H1 (cell line): ENCODE measurements at regions not wholly inside any gene's neighbourhood (a gene's known extent, or its start where the extent isn't known, plus 50 kb on each side); places are given as distances from the start of the nearest gene placed in this dataset.

Experiments
- CTCF ChIA-PET: fragments of 300-600 bp; sonication (Branson Sonifier 250); formaldehyde crosslinking; loops from one replicate; lab custom pipeline; 2021; ENCODE audit not compliant: partially characterized antibody; lab: Charles Lee
- POLR2A ChIA-PET: fragments of 300-600 bp; sonication (Branson Sonifier 250); formaldehyde crosslinking; loops from one replicate; lab custom pipeline; 2021; ENCODE audit warnings: inconsistent platforms; ENCODE audit not compliant: partially characterized antibody; lab: Charles Lee
- DNase-seq, 2 experiments: peaks; one replicate each; pipeline versions ENCODE4 v3.0.0 to v3.0.0-alpha.2; 2010 to 2022; ENCODE audit warnings: low spot score in 2 of 2, low read depth in 1 of 2, mixed read lengths in 1 of 2
- FAIRE-seq: peaks from 2 replicates; lab custom pipeline; 2011; peaks lifted over from hg19 to GRCh38; lab: Jason Lieb, UNC
- H2AFZ ChIP-seq: 2 replicates; pipeline ENCODE4 v1.8.1; 2012; ENCODE audit warnings: low read length, inconsistent platforms
- H2AK5ac ChIP-seq: 2 replicates; pipeline ENCODE4 v1.6.1; 2013; ENCODE audit warnings: low read depth, low read length
- H2BK120ac ChIP-seq: replicated peaks from 2 replicates; pipeline ENCODE3; 2013; ENCODE audit warnings: low read depth, low read length, inconsistent platforms
- H2BK12ac ChIP-seq: 2 replicates; pipeline ENCODE4 v1.6.1; 2013; ENCODE audit warnings: low read depth, low read length
- H2BK15ac ChIP-seq: 2 replicates; pipeline ENCODE4 v1.6.1; 2013; ENCODE audit warnings: low read length
- H2BK20ac ChIP-seq: 2 replicates; pipeline ENCODE4 v1.6.1; 2013; ENCODE audit warnings: low read length
- H2BK5ac ChIP-seq: 2 replicates; pipeline ENCODE4 v1.6.1; 2013; ENCODE audit warnings: low read depth, low read length
- H3K14ac ChIP-seq: 2 replicates; pipeline ENCODE4 v1.6.1; 2013; ENCODE audit warnings: inconsistent platforms; ENCODE audit not compliant: insufficient read length
- H3K18ac ChIP-seq: 2 replicates; pipeline ENCODE4 v1.6.1; 2013; ENCODE audit warnings: low read length; ENCODE audit errors: extremely low read depth
- H3K23ac ChIP-seq: 2 replicates; pipeline ENCODE4 v1.6.1; 2013; ENCODE audit warnings: inconsistent platforms; ENCODE audit not compliant: insufficient read length
- H3K23me2 ChIP-seq: 2 replicates; pipeline ENCODE4 v1.6.1; 2013; ENCODE audit warnings: low read depth, low read length
- H3K27ac ChIP-seq: 2 replicates; pipeline ENCODE4 v1.6.1; 2011; ENCODE audit warnings: low read depth, low read length, inconsistent platforms
- H3K27me3 ChIP-seq, 4 experiments: replicated peaks in 1 of 4; 1 replicate in 1 of 4; 2 replicates in 3 of 4; pipeline versions ENCODE4 v1.6.1 to v1.8.1; 2011 to 2013; ENCODE audit warnings: low read length in 3 of 4, mild to moderate bottlenecking in 3 of 4, inconsistent platforms in 2 of 4, mixed read lengths in 2 of 4, moderate library complexity in 1 of 4; ENCODE audit not compliant: control insufficient read depth in 3 of 4, insufficient read depth in 3 of 4; ENCODE audit errors: extremely low read depth in 1 of 4
- H3K36me3 ChIP-seq, 4 experiments: 2 replicates each; pipeline versions ENCODE4 v1.6.1 to v1.8.1; 2011 to 2013; ENCODE audit warnings: mild to moderate bottlenecking in 4 of 4, low read length in 3 of 4, moderate library complexity in 2 of 4, control low read depth in 1 of 4, inconsistent platforms in 1 of 4; ENCODE audit not compliant: insufficient read depth in 4 of 4, control insufficient read depth in 2 of 4
- H3K4ac ChIP-seq: replicated peaks from 2 replicates; pipeline ENCODE3; 2013; ENCODE audit warnings: low read length, low read depth, mixed read lengths, inconsistent platforms; ENCODE audit not compliant: insufficient read length
- H3K4me1 ChIP-seq, 4 experiments: replicated peaks in 1 of 4; 1 replicate in 1 of 4; 2 replicates in 3 of 4; pipeline versions ENCODE4 v1.6.1 to v1.8.1; 2011 to 2013; ENCODE audit warnings: low read length in 3 of 4, inconsistent platforms in 2 of 4, mixed read lengths in 1 of 4; ENCODE audit not compliant: insufficient read depth in 4 of 4, control insufficient read depth in 3 of 4
- H3K4me2 ChIP-seq, 2 experiments: 2 replicates each; pipeline versions ENCODE4 v1.6.1 to v1.8.1; 2011 to 2013; ENCODE audit warnings: low read depth in 2 of 2, low read length in 2 of 2, control low read depth in 1 of 2, inconsistent platforms in 1 of 2, mild to moderate bottlenecking in 1 of 2; ENCODE audit not compliant: insufficient read depth in 1 of 2
- H3K4me3 ChIP-seq, 4 experiments: fragments of 200-600, 300-600 bp in 1 of 4; sonication (generic), shearing (Covaris generic), sonication (Bioruptor Twin) in 1 of 4; 2 replicates each; pipeline versions ENCODE4 v1.5.1 to v1.8.1; 2011 to 2016; ENCODE audit warnings: low read length in 4 of 4, low read depth in 3 of 4, control low read depth in 2 of 4, inconsistent platforms in 2 of 4, mild to moderate bottlenecking in 2 of 4, mixed read lengths in 1 of 4, moderate library complexity in 1 of 4; ENCODE audit not compliant: insufficient read depth in 2 of 4; ENCODE audit errors: extremely low read depth in 1 of 4
- H3K56ac ChIP-seq: replicated peaks from 2 replicates; pipeline ENCODE3; 2013; ENCODE audit warnings: low read depth, mild to moderate bottlenecking, mixed read lengths, low read length, inconsistent platforms; ENCODE audit not compliant: insufficient read length
- H3K79me1 ChIP-seq: 2 replicates; pipeline ENCODE4 v1.6.1; 2013; ENCODE audit warnings: low read depth, low read length, control low read depth
- H3K79me2 ChIP-seq, 2 experiments: 2 replicates each; pipeline versions ENCODE4 v1.6.1 to v1.8.1; 2012 to 2013; ENCODE audit warnings: low read length in 2 of 2, mild to moderate bottlenecking in 2 of 2, inconsistent platforms in 1 of 2; ENCODE audit not compliant: insufficient read depth in 2 of 2, control insufficient read depth in 1 of 2
- H3K9ac ChIP-seq, 4 experiments: replicated peaks in 1 of 4; 1 replicate in 1 of 4; 2 replicates in 3 of 4; pipeline versions ENCODE4 v1.6.1 to v1.8.1; 2011 to 2013; ENCODE audit warnings: low read depth in 3 of 4, low read length in 3 of 4, control low read depth in 2 of 4, mild to moderate bottlenecking in 2 of 4, moderate library complexity in 2 of 4, inconsistent platforms in 1 of 4; ENCODE audit errors: extremely low read depth in 1 of 4
- H3K9me3 ChIP-seq, 2 experiments: 2 replicates each; pipeline versions ENCODE4 v1.6.1 to v1.8.1; 2012 to 2013; ENCODE audit warnings: mild to moderate bottlenecking in 2 of 2, moderate library complexity in 2 of 2, control low read depth in 1 of 2, inconsistent platforms in 1 of 2, low read depth in 1 of 2, low read length in 1 of 2, mixed read lengths in 1 of 2; ENCODE audit not compliant: insufficient read depth in 2 of 2
- H4K20me1 ChIP-seq, 2 experiments: replicated peaks in 1 of 2; 2 replicates each; pipeline versions ENCODE3 to v1.8.1; 2011 to 2013; ENCODE audit warnings: inconsistent platforms in 2 of 2, low read length in 2 of 2, mild to moderate bottlenecking in 1 of 2; ENCODE audit not compliant: insufficient read depth in 2 of 2, control insufficient read depth in 1 of 2
- H4K5ac ChIP-seq: 2 replicates; pipeline ENCODE4 v1.6.1; 2013; ENCODE audit warnings: low read length, low read depth, mixed read lengths, inconsistent platforms; ENCODE audit not compliant: insufficient read length
- H4K8ac ChIP-seq: 2 replicates; pipeline ENCODE4 v1.8.0; 2013; ENCODE audit warnings: mild to moderate bottlenecking, moderate library complexity, low read length, inconsistent platforms; ENCODE audit not compliant: insufficient read depth; ENCODE audit errors: extremely low read depth
- H4K91ac ChIP-seq: replicated peaks from 2 replicates; pipeline ENCODE3; 2013; ENCODE audit warnings: low read length, mixed read lengths, inconsistent platforms; ENCODE audit not compliant: insufficient read length
- ASH2L ChIP-seq: fragments of 200-600, 300-600 bp; sonication (generic); IDR thresholded peaks from one replicate; pipeline ENCODE4 v1.7.1; 2017; ENCODE audit warnings: low read length
- CBX5 ChIP-seq: fragments of 300-800, 300-1000 bp; sonication (generic); IDR thresholded peaks from 2 replicates; pipeline ENCODE4 v1.7.1; 2016; ENCODE audit warnings: antibody characterized with exemption, low read length, low read depth
- CHD2 ChIP-seq: IDR thresholded peaks from 2 replicates; pipeline ENCODE4 v1.6.1; 2012; ENCODE audit warnings: low read length, improper control_type of control experiment
- CREB1 ChIP-seq: IDR thresholded peaks from 2 replicates; pipeline ENCODE4 v1.6.1; 2012; ENCODE audit warnings: inconsistent platforms
- EGR1 ChIP-seq: IDR thresholded peaks from 2 replicates; pipeline ENCODE4 v1.6.1; 2011; ENCODE audit warnings: low read depth, low read length, borderline replicate concordance
- EP300 ChIP-seq, 2 experiments: IDR thresholded peaks; 1 replicate in 1 of 2; 2 replicates in 1 of 2; pipeline ENCODE4 v1.6.1; 2011 to 2012; ENCODE audit warnings: low read depth in 2 of 2, low read length in 2 of 2, mild to moderate bottlenecking in 2 of 2, borderline replicate concordance in 1 of 2, inconsistent platforms in 1 of 2, moderate library complexity in 1 of 2
- FOSL1 ChIP-seq: IDR thresholded peaks from 2 replicates; pipeline ENCODE4 v1.6.1; 2011; ENCODE audit warnings: mild to moderate bottlenecking, low read depth, low read length, moderate library complexity; ENCODE audit not compliant: insufficient read depth
- POLR2A ChIP-seq, 2 experiments: IDR thresholded peaks; 1 replicate in 1 of 2; 2 replicates in 1 of 2; pipeline ENCODE4 v1.6.1; 2011; ENCODE audit warnings: low read depth in 2 of 2, low read length in 2 of 2, mild to moderate bottlenecking in 2 of 2; ENCODE audit errors: control extremely low read depth in 1 of 2
- SIN3A ChIP-seq, 2 experiments: IDR thresholded peaks in 1 of 2; conservative IDR thresholded peaks in 1 of 2; 2 replicates each; pipeline ENCODE4 v1.6.1; 2011 to 2012; ENCODE audit warnings: low read length in 2 of 2, improper control_type of control experiment in 1 of 2, low read depth in 1 of 2, mild to moderate bottlenecking in 1 of 2
- SIX5 ChIP-seq: IDR thresholded peaks from 2 replicates; pipeline ENCODE4 v1.6.1; 2011; ENCODE audit warnings: mild to moderate bottlenecking, low read depth, low read length
- SP1 ChIP-seq: IDR thresholded peaks from 2 replicates; pipeline ENCODE4 v1.6.1; 2011; ENCODE audit warnings: low read depth, low read length
- TAF1 ChIP-seq: IDR thresholded peaks from 2 replicates; pipeline ENCODE4 v1.6.1; 2011; ENCODE audit warnings: mild to moderate bottlenecking, low read depth, low read length
- TBP ChIP-seq: IDR thresholded peaks from 2 replicates; pipeline ENCODE4 v1.6.1; 2011; ENCODE audit warnings: low read depth, low read length, improper control_type of control experiment
- TCF12 ChIP-seq: IDR thresholded peaks from 2 replicates; pipeline ENCODE4 v1.6.1; 2011; ENCODE audit warnings: low read depth, mild to moderate bottlenecking, low read length
- TEAD4 ChIP-seq: IDR thresholded peaks from 2 replicates; pipeline ENCODE4 v1.6.1; 2012; ENCODE audit warnings: low read depth, low read length, inconsistent platforms, mixed read lengths
- ZNF274 ChIP-seq: IDR thresholded peaks from 2 replicates; pipeline ENCODE4 v1.7.0; 2012; ENCODE audit warnings: low read length, borderline replicate concordance; ENCODE audit errors: extremely low read depth
- WGBS, 2 experiments: shearing (Covaris generic) in 1 of 2; methylation state at CpG; one replicate each; pipeline versions ENCODE4 v1.1.6 to v1.1.7; 2013 to 2015; ENCODE audit warnings: low lambda C conversion rate in 2 of 2, mixed read lengths in 2 of 2, inconsistent platforms in 1 of 2, low coverage in 1 of 2, missing lambda C conversion rate in 1 of 2; ENCODE audit not compliant: insufficient replicate concordance in 2 of 2, insufficient coverage in 1 of 2, insufficient read length in 1 of 2; ENCODE audit errors: extremely low coverage in 1 of 2, missing lambda C conversion rate in 1 of 2; 5-methylcytosine and 5-hydroxymethylcytosine counted together

DNA sequence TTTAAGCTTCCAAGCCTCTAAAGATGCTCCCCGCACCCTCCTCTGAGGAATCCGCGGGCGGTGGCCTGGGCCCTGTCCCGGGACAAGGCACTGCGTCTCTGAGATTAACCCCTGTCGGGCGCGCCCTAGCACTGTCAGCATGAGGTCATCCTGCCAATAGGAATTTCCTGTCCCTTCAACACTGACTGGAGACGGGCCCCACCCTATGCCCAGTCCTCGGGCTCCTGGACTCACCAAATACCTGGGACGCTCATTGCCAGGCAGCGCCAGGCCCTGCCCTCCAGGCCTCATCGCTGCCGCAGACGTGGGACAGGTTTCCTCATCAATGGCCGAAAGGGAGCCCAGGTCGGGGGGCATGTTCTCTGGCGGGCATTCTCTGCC is 67.6 kb upstream of the SH3GL3 start:
- Histone ChIP-seq H3K4me1 (peaks cover 3 to 12% (median 10%) of the 10 kb centered on the region in 4 experiments), H3K23ac (no peak overlapping the region), H2AK5ac (no peak overlapping the region; the same call in 1 of the 2 replicates), H4K20me1 (no peaks in the 10 kb centered on the region), H4K5ac (no peak overlapping the region), H3K4ac (no peak overlapping the region), H3K36me3 (no peaks in the 10 kb centered on the region), H3K27ac (no peak overlapping the region), H4K91ac (no peak overlapping the region), H3K79me2 (no peaks in the 10 kb centered on the region), H2BK20ac (no peak overlapping the region), H3K18ac (peak overlapping the region; percentile 91; the same call in 1 of the 2 replicates), H2BK5ac (no peak overlapping the region), H3K79me1 (no peaks in the 10 kb centered on the region), H3K9ac (no peak overlapping the region; a peak in 1 of 7 replicates), H4K8ac (no peak overlapping the region), H3K56ac (no peak overlapping the region), H3K14ac (no peak overlapping the region), H2BK12ac (peak overlapping the region; percentile 89; the same call in 1 of the 2 replicates), H3K27me3 (peaks cover 0 to 25% (median 18%) of the 10 kb centered on the region in 4 experiments; a peak in 6 of 7 replicates), H2BK120ac (no peak overlapping the region), H2AFZ (0 out of 2 replicates have a peak overlapping the region, but pooled peaks have one; percentile 82), H3K4me2 (peak overlapping the region; percentile 64 to 78), H3K23me2 (no peaks in the 10 kb centered on the region; the same call in 1 of the 2 replicates), H3K4me3 (peak overlapping the region; percentile 26 to 57 (median 44); a peak in 5 of 8 replicates), H3K9me3 (no peaks in the 10 kb centered on the region), H2BK15ac (no peak overlapping the region)
- 34% methylated on average over 19 of the region's 19 CpGs; no CpG with 5 or more reads in 1 of the 2 experiments for WGBS, 2 experiments
- FAIRE-seq (no peak), DNase-seq (no peak)
- CTCF ChIA-PET, result interaction anchor here (0.9 to 3.5 kb wide), 4 partner anchors 16 to 131 kb away, joined by 3 to 18 read pairs (median 4); partner anchors contain the start of gene BNC1
- POLR2A ChIA-PET, result interaction anchor here (1.0 to 1.1 kb wide), 2 partner anchors 13 to 171 kb away, joined by 3 read pairs; no protein-coding TSS in a partner anchor
- no peak for TF ChIP-seq TAF1
- no peak for TF ChIP-seq EGR1
- no peak for TF ChIP-seq ZNF274
- no peak for TF ChIP-seq CHD2
- no peak for TF ChIP-seq CBX5
- TF ChIP-seq CREB1, result no peak
- TF ChIP-seq TEAD4, result no peak
- TF ChIP-seq TCF12, result no peak
- TF ChIP-seq TBP, result no peak
- TF ChIP-seq POLR2A (IDR thresholded peaks at IDR 0.05; ENCODE audit: control extremely low read depth in 1 of 2, low read depth in 2 of 2, low read length in 2 of 2), result no peak
- no peak for TF ChIP-seq SIN3A (conservative IDR thresholded peaks at IDR 0.05 in 1 of 2, IDR thresholded peaks at IDR 0.05 in 1 of 2; ENCODE audit: low read depth in 1 of 2, low read length in 2 of 2)
- no peak for TF ChIP-seq FOSL1
- no peak for TF ChIP-seq ASH2L
- no peak for TF ChIP-seq EP300 (IDR thresholded peaks at IDR 0.05; ENCODE audit: borderline replicate concordance in 1 of 2, low read depth in 2 of 2, low read length in 2 of 2)
- TF ChIP-seq SP1, result no peak
- TF ChIP-seq SIX5, result no peak
